Liver (tissue), 8 donors: ENCODE measurements at regions not wholly inside any gene's neighbourhood (a gene's known extent, or its start where the extent isn't known, plus 50 kb on each side); places are given as distances from the start of the nearest gene placed in this dataset.

Experiments
- DNase-seq: peaks from one replicate; pipeline ENCODE4 v3.0.0-alpha.2; 2017; ENCODE audit warnings: low spot score
- H3K27ac ChIP-seq, 2 donors: one replicate each; pipeline ENCODE4 v1.7.0; 2013; ENCODE audit warnings: inconsistent platforms in 2 of 2, low read length in 2 of 2, control low read depth in 1 of 2, low read depth in 1 of 2, mild to moderate bottlenecking in 1 of 2
- H3K27me3 ChIP-seq, 4 donors: one replicate each; pipeline versions ENCODE4 v1.6.1 to v1.7.0; 2013; ENCODE audit warnings: low read length in 3 of 4, inconsistent platforms in 1 of 4, mild to moderate bottlenecking in 1 of 4, moderate library complexity in 1 of 4; ENCODE audit not compliant: control insufficient read depth in 4 of 4, insufficient read depth in 4 of 4
- H3K36me3 ChIP-seq, 4 donors: one replicate each; pipeline versions ENCODE4 v1.6.1 to v1.7.0; 2013; ENCODE audit warnings: low read length in 3 of 4, mild to moderate bottlenecking in 3 of 4, low read depth in 1 of 4, moderate library complexity in 1 of 4; ENCODE audit not compliant: control insufficient read depth in 4 of 4, insufficient read depth in 3 of 4
- H3K4me1 ChIP-seq, 4 donors: one replicate each; pipeline versions ENCODE4 v1.6.1 to v1.7.0; 2013; ENCODE audit warnings: low read length in 3 of 4, mild to moderate bottlenecking in 3 of 4, moderate library complexity in 1 of 4; ENCODE audit not compliant: control insufficient read depth in 4 of 4, insufficient read depth in 4 of 4
- H3K4me3 ChIP-seq, 3 donors: one replicate each; pipeline versions ENCODE4 v1.6.1 to v1.7.0; 2013; ENCODE audit warnings: low read length in 3 of 3, control low read depth in 1 of 3, low read depth in 1 of 3, mild to moderate bottlenecking in 1 of 3
- H3K9ac ChIP-seq, 2 donors: one replicate each; pipeline ENCODE4 v1.7.0; 2013; ENCODE audit warnings: low read length in 2 of 2, mild to moderate bottlenecking in 2 of 2, moderate library complexity in 2 of 2, control low read depth in 1 of 2, low read depth in 1 of 2
- H3K9me3 ChIP-seq, 4 donors: one replicate each; pipeline versions ENCODE4 v1.6.1 to v1.7.0; 2013; ENCODE audit warnings: low read length in 3 of 4; ENCODE audit not compliant: control insufficient read depth in 4 of 4
- ATF3 ChIP-seq: IDR thresholded peaks from 2 replicates; pipeline ENCODE4 v1.6.1; 2016; ENCODE audit warnings: antibody characterized with exemption
- CTCF ChIP-seq: fragments of 150-350 bp; IDR thresholded peaks from 2 replicates; pipeline ENCODE4 v1.5.1; 2017; ENCODE audit warnings: improper control_type of control experiment, low read depth, low read length; ENCODE audit not compliant: missing input control
- EGR1 ChIP-seq, 2 donors: IDR thresholded peaks; 2 replicates each; pipeline ENCODE4 v1.6.1; 2016 to 2018; ENCODE audit warnings: antibody characterized with exemption in 2 of 2, low read depth in 2 of 2
- FOXA1 ChIP-seq: IDR thresholded peaks from 2 replicates; pipeline ENCODE4 v1.6.1; 2016; ENCODE audit warnings: antibody characterized with exemption
- FOXA2 ChIP-seq: IDR thresholded peaks from 2 replicates; pipeline ENCODE4 v1.6.1; 2016; ENCODE audit warnings: antibody characterized with exemption
- HNF4A ChIP-seq, 2 donors: conservative IDR thresholded peaks; 2 replicates each; pipeline ENCODE4 v1.6.1; 2016; ENCODE audit warnings: antibody characterized with exemption in 2 of 2, mild to moderate bottlenecking in 2 of 2
- HNF4G ChIP-seq: IDR thresholded peaks from 2 replicates; pipeline ENCODE4 v1.6.1; 2016; ENCODE audit warnings: antibody characterized with exemption
- JUND ChIP-seq, 2 donors: IDR thresholded peaks; 2 replicates each; pipeline ENCODE4 v1.6.1; 2016; ENCODE audit warnings: antibody characterized with exemption in 2 of 2
- MAX ChIP-seq: IDR thresholded peaks from 2 replicates; pipeline ENCODE4 v1.6.1; 2016; ENCODE audit warnings: antibody characterized with exemption
- NR2F2 ChIP-seq: IDR thresholded peaks from 2 replicates; pipeline ENCODE4 v1.6.1; 2016; ENCODE audit warnings: antibody characterized with exemption
- RAD21 ChIP-seq, 2 donors: IDR thresholded peaks; 2 replicates each; pipeline ENCODE4 v1.6.1; 2016; ENCODE audit warnings: antibody characterized with exemption in 2 of 2, mild to moderate bottlenecking in 2 of 2
- RXRA ChIP-seq, 2 donors: IDR thresholded peaks; 2 replicates each; pipeline ENCODE4 v1.6.1; 2017 to 2018; ENCODE audit warnings: antibody characterized with exemption in 2 of 2, mild to moderate bottlenecking in 1 of 2
- SP1 ChIP-seq: IDR thresholded peaks from 2 replicates; pipeline ENCODE4 v1.6.1; 2018; ENCODE audit warnings: antibody characterized with exemption, mild to moderate bottlenecking
- TAF1 ChIP-seq: conservative IDR thresholded peaks from 2 replicates; pipeline ENCODE4 v1.6.1; 2016; ENCODE audit warnings: antibody characterized with exemption, mild to moderate bottlenecking
- YY1 ChIP-seq: IDR thresholded peaks from 2 replicates; pipeline ENCODE4 v1.6.1; 2016; ENCODE audit warnings: antibody characterized with exemption, mild to moderate bottlenecking
- ZBTB33 ChIP-seq: IDR thresholded peaks from 2 replicates; pipeline ENCODE4 v1.6.1; 2016; ENCODE audit warnings: antibody characterized with exemption
- WGBS: extraction: QIAGEN DNeasy Blood & Tissue Kit; methylation state at CpG from one replicate; pipeline ENCODE4 v1.1.7; 2013; 5-methylcytosine and 5-hydroxymethylcytosine counted together
- donor health status: healthy.
- donor health status: healthy.
- donor health status: healthy.
- donor health status: healthy.
- donor health status: healthy.

- no peak for DNase-seq
Measured at GRCh38 chr2:19454125-19454524, 95.7 kb upstream of the OSR1 start.

GRCh38 chr2:19442731-19443130 lies 84.3 kb upstream of the OSR1 start:
- DNase-seq = no peak
- no peaks in the 10 kb centered on the region for H3K36me3 ChIP-seq
- H3K4me3 ChIP-seq = no peak overlapping the region
- 86% methylated on average over 3 of the region's 3 CpGs for WGBS
- TF ChIP-seq HNF4A (conservative IDR thresholded peaks at IDR 0.05) (no peak), FOXA2 (no peak), ATF3 (no peak), RXRA (IDR thresholded peaks at IDR 0.05) (no peak), CTCF (no peak), NR2F2 (no peak), YY1 (no peak)
- H3K4me1 ChIP-seq = no peaks in the 10 kb centered on the region
- no peaks in the 10 kb centered on the region for H3K27me3 ChIP-seq
- H3K9ac ChIP-seq = no peak overlapping the region
- H3K27ac ChIP-seq = no peak overlapping the region
- no peaks in the 10 kb centered on the region for H3K9me3 ChIP-seq

More at GRCh38 chr2:19454125-19454524, 95.7 kb upstream of the OSR1 start:
- Histone ChIP-seq H3K9me3 (peaks cover 0 to 4% (median 2%) of the 10 kb centered on the region in 4 donors), H3K27ac (no peak overlapping the region), H3K27me3 (peaks cover 0 to 3% (median 0%) of the 10 kb centered on the region in 4 donors), H3K36me3 (no peaks in the 10 kb centered on the region), H3K4me1 (no peaks in the 10 kb centered on the region), H3K4me3 (no peak overlapping the region), H3K9ac (no peak overlapping the region)
- WGBS = 96% methylated on average over 2 of the region's 2 CpGs
- TF ChIP-seq ATF3 (no peak), ZBTB33 (no peak), SP1 (no peak), FOXA1 (no peak)

GRCh38 chr2:19439081-19439480 lies 80.7 kb upstream of the OSR1 start:
- Histone ChIP-seq H3K9ac (no peak overlapping the region), H3K36me3 (no peaks in the 10 kb centered on the region), H3K4me3 (no peak overlapping the region), H3K27ac (no peak overlapping the region), H3K4me1 (no peaks in the 10 kb centered on the region), H3K9me3 (no peaks in the 10 kb centered on the region), H3K27me3 (no peaks in the 10 kb centered on the region)
- 76% methylated on average over 2 of the region's 2 CpGs for WGBS
- no peak for DNase-seq
- TF ChIP-seq RAD21 (IDR thresholded peaks at IDR 0.05) (no peak), SP1 (no peak), CTCF (no peak), ZBTB33 (no peak), JUND (IDR thresholded peaks at IDR 0.05) (no peak), EGR1 (IDR thresholded peaks at IDR 0.05; ENCODE audit: low read depth in 2 of 2) (no peak), TAF1 (no peak), HNF4G (no peak), ATF3 (no peak), MAX (no peak), FOXA1 (no peak), HNF4A (conservative IDR thresholded peaks at IDR 0.05) (no peak)
